Liver (tissue), 8 donors: ENCODE measurements at regions not wholly inside any gene's neighbourhood (a gene's known extent, or its start where the extent isn't known, plus 50 kb on each side); places are given as distances from the start of the nearest gene placed in this dataset.

ENCODE experiments used
- DNase-seq: peaks from one replicate; pipeline ENCODE4 v3.0.0-alpha.2; 2017; ENCODE audit warnings: low spot score
- H3K27ac ChIP-seq, 2 donors: one replicate each; pipeline ENCODE4 v1.7.0; 2013; ENCODE audit warnings: inconsistent platforms in 2 of 2, low read length in 2 of 2, control low read depth in 1 of 2, low read depth in 1 of 2, mild to moderate bottlenecking in 1 of 2
- H3K27me3 ChIP-seq, 4 donors: one replicate each; pipeline versions ENCODE4 v1.6.1 to v1.7.0; 2013; ENCODE audit warnings: low read length in 3 of 4, inconsistent platforms in 1 of 4, mild to moderate bottlenecking in 1 of 4, moderate library complexity in 1 of 4; ENCODE audit not compliant: control insufficient read depth in 4 of 4, insufficient read depth in 4 of 4
- H3K36me3 ChIP-seq, 4 donors: one replicate each; pipeline versions ENCODE4 v1.6.1 to v1.7.0; 2013; ENCODE audit warnings: low read length in 3 of 4, mild to moderate bottlenecking in 3 of 4, low read depth in 1 of 4, moderate library complexity in 1 of 4; ENCODE audit not compliant: control insufficient read depth in 4 of 4, insufficient read depth in 3 of 4
- H3K4me1 ChIP-seq, 4 donors: one replicate each; pipeline versions ENCODE4 v1.6.1 to v1.7.0; 2013; ENCODE audit warnings: low read length in 3 of 4, mild to moderate bottlenecking in 3 of 4, moderate library complexity in 1 of 4; ENCODE audit not compliant: control insufficient read depth in 4 of 4, insufficient read depth in 4 of 4
- H3K4me3 ChIP-seq, 3 donors: one replicate each; pipeline versions ENCODE4 v1.6.1 to v1.7.0; 2013; ENCODE audit warnings: low read length in 3 of 3, control low read depth in 1 of 3, low read depth in 1 of 3, mild to moderate bottlenecking in 1 of 3
- H3K9ac ChIP-seq, 2 donors: one replicate each; pipeline ENCODE4 v1.7.0; 2013; ENCODE audit warnings: low read length in 2 of 2, mild to moderate bottlenecking in 2 of 2, moderate library complexity in 2 of 2, control low read depth in 1 of 2, low read depth in 1 of 2
- H3K9me3 ChIP-seq, 4 donors: one replicate each; pipeline versions ENCODE4 v1.6.1 to v1.7.0; 2013; ENCODE audit warnings: low read length in 3 of 4; ENCODE audit not compliant: control insufficient read depth in 4 of 4
- ATF3 ChIP-seq: IDR thresholded peaks from 2 replicates; pipeline ENCODE4 v1.6.1; 2016; ENCODE audit warnings: antibody characterized with exemption
- CTCF ChIP-seq: fragments of 150-350 bp; IDR thresholded peaks from 2 replicates; pipeline ENCODE4 v1.5.1; 2017; ENCODE audit warnings: improper control_type of control experiment, low read depth, low read length; ENCODE audit not compliant: missing input control
- EGR1 ChIP-seq, 2 donors: IDR thresholded peaks; 2 replicates each; pipeline ENCODE4 v1.6.1; 2016 to 2018; ENCODE audit warnings: antibody characterized with exemption in 2 of 2, low read depth in 2 of 2
- FOXA1 ChIP-seq: IDR thresholded peaks from 2 replicates; pipeline ENCODE4 v1.6.1; 2016; ENCODE audit warnings: antibody characterized with exemption
- GABPA ChIP-seq, 2 donors: IDR thresholded peaks in 1 of 2; conservative IDR thresholded peaks in 1 of 2; 2 replicates each; pipeline ENCODE4 v1.6.1; 2016; ENCODE audit warnings: antibody characterized with exemption in 2 of 2, mild to moderate bottlenecking in 1 of 2, moderate library complexity in 1 of 2
- HNF4A ChIP-seq, 2 donors: conservative IDR thresholded peaks; 2 replicates each; pipeline ENCODE4 v1.6.1; 2016; ENCODE audit warnings: antibody characterized with exemption in 2 of 2, mild to moderate bottlenecking in 2 of 2
- HNF4G ChIP-seq: IDR thresholded peaks from 2 replicates; pipeline ENCODE4 v1.6.1; 2016; ENCODE audit warnings: antibody characterized with exemption
- JUND ChIP-seq, 2 donors: IDR thresholded peaks; 2 replicates each; pipeline ENCODE4 v1.6.1; 2016; ENCODE audit warnings: antibody characterized with exemption in 2 of 2
- MAX ChIP-seq: IDR thresholded peaks from 2 replicates; pipeline ENCODE4 v1.6.1; 2016; ENCODE audit warnings: antibody characterized with exemption
- RAD21 ChIP-seq, 2 donors: IDR thresholded peaks; 2 replicates each; pipeline ENCODE4 v1.6.1; 2016; ENCODE audit warnings: antibody characterized with exemption in 2 of 2, mild to moderate bottlenecking in 2 of 2
- REST ChIP-seq: IDR thresholded peaks from 2 replicates; pipeline ENCODE4 v1.6.1; 2016; ENCODE audit warnings: antibody characterized with exemption, mild to moderate bottlenecking
- RXRA ChIP-seq, 2 donors: IDR thresholded peaks; 2 replicates each; pipeline ENCODE4 v1.6.1; 2017 to 2018; ENCODE audit warnings: antibody characterized with exemption in 2 of 2, mild to moderate bottlenecking in 1 of 2
- SP1 ChIP-seq: IDR thresholded peaks from 2 replicates; pipeline ENCODE4 v1.6.1; 2018; ENCODE audit warnings: antibody characterized with exemption, mild to moderate bottlenecking
- TAF1 ChIP-seq: conservative IDR thresholded peaks from 2 replicates; pipeline ENCODE4 v1.6.1; 2016; ENCODE audit warnings: antibody characterized with exemption, mild to moderate bottlenecking
- YY1 ChIP-seq: IDR thresholded peaks from 2 replicates; pipeline ENCODE4 v1.6.1; 2016; ENCODE audit warnings: antibody characterized with exemption, mild to moderate bottlenecking
- WGBS: extraction: QIAGEN DNeasy Blood & Tissue Kit; methylation state at CpG from one replicate; pipeline ENCODE4 v1.1.7; 2013; 5-methylcytosine and 5-hydroxymethylcytosine counted together
- TF ChIP-seq, protein P1 (sequence below): IDR thresholded peaks from 2 replicates; pipeline ENCODE4 v1.6.1; 2016; ENCODE audit warnings: antibody characterized with exemption
- donor health status: healthy.
- donor health status: healthy.
- donor health status: healthy.
- donor health status: healthy.
- donor health status: healthy.

DNA sequence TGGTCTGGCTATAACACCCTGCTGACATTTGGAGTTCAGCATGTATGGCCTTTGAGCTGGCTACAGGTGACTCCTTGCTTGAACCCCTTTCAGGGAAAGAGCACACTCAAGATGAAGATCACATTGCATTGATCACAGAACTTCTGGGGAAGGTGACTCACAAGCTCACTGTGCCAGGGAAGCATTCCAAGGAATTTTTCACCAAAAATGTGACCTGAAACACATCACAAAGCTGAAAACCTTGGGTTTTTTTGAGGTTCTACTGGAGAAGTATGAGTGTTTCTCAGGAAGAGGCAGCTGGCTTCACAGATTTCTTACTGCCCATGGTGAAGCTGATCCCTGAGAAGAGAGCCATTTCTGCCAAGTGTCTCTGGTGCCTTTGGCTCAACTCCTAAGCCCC lies 879.0 kb downstream of the CBLN2 start:
- no peaks in the 10 kb centered on the region for H3K9me3 ChIP-seq
- H3K27ac ChIP-seq = no peak overlapping the region
- H3K4me3 ChIP-seq = no peak overlapping the region
- no peak overlapping the region for H3K9ac ChIP-seq
- H3K4me1 ChIP-seq = peaks cover 0 to 5% (median 0%) of the 10 kb centered on the region in 4 donors
- DNase-seq = no peak
- H3K36me3 ChIP-seq = no peaks in the 10 kb centered on the region
- H3K27me3 ChIP-seq = no peaks in the 10 kb centered on the region
- TF ChIP-seq JUND (IDR thresholded peaks at IDR 0.05) = no peak
- TF ChIP-seq YY1 = no peak
- TF ChIP-seq SP1 = no peak
- TF ChIP-seq TAF1 = no peak
- no peak for TF ChIP-seq MAX
- no peak for TF ChIP-seq HNF4G

GRCh38 chr18:71643822-71644221 lies 900.3 kb downstream of the CBLN2 start:
- H3K9me3 ChIP-seq = no peaks in the 10 kb centered on the region
- H3K27ac ChIP-seq = no peak overlapping the region
- DNase-seq = no peak
- WGBS = 89% methylated on average over 12 of the region's 12 CpGs
- no peak overlapping the region for H3K9ac ChIP-seq
- no peak for TF ChIP-seq FOXA1
- TF ChIP-seq JUND (IDR thresholded peaks at IDR 0.05) = no peak
- TF ChIP-seq REST = no peak
- TF ChIP-seq YY1 = no peak
- no peaks in the 10 kb centered on the region for H3K4me1 ChIP-seq
- no peaks in the 10 kb centered on the region for H3K27me3 ChIP-seq
- H3K4me3 ChIP-seq = no peak overlapping the region
- H3K36me3 ChIP-seq = no peaks in the 10 kb centered on the region

DNA sequence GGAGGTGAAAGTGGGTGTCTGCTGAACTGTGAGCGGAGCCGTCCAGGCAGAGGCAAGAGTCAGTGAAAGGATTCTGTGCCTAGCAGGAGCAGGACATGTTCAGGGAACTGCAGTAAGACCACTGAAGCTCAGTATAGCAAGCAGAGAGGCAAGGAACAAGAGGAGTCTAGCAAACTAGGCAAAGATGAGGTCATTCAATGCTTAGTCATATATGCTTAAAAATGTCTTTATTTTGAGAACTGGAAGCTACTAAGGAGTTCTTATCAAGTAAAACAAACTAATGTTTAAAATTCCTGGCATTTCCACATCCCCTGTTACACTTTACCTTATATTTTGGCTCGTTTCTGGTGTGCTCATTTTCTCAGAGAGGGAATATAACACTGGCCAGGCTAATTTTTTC lies 913.4 kb downstream of the CBLN2 start:
- Histone ChIP-seq H3K27ac (no peak overlapping the region), H3K9me3 (peaks cover 0 to 2% (median 0%) of the 10 kb centered on the region in 4 donors), H3K27me3 (no peaks in the 10 kb centered on the region), H3K4me1 (no peaks in the 10 kb centered on the region), H3K36me3 (no peaks in the 10 kb centered on the region), H3K9ac (no peak overlapping the region), H3K4me3 (no peak overlapping the region)
- 73% methylated on average over 3 of the region's 3 CpGs for WGBS
- TF ChIP-seq GABPA (IDR thresholded peaks at IDR 0.05 in 1 of 2, conservative IDR thresholded peaks at IDR 0.05 in 1 of 2) = no peak
- no peak for TF ChIP-seq TAF1
- no peak for TF ChIP-seq RAD21 (IDR thresholded peaks at IDR 0.05)
- TF ChIP-seq SP1 = no peak
- no peak for TF ChIP-seq CTCF
- no peak for TF ChIP-seq FOXA1
- no peak for TF ChIP-seq EGR1 (IDR thresholded peaks at IDR 0.05; ENCODE audit: low read depth in 2 of 2)
- no peak for TF ChIP-seq RXRA (IDR thresholded peaks at IDR 0.05)
- TF ChIP-seq, protein P1, sequence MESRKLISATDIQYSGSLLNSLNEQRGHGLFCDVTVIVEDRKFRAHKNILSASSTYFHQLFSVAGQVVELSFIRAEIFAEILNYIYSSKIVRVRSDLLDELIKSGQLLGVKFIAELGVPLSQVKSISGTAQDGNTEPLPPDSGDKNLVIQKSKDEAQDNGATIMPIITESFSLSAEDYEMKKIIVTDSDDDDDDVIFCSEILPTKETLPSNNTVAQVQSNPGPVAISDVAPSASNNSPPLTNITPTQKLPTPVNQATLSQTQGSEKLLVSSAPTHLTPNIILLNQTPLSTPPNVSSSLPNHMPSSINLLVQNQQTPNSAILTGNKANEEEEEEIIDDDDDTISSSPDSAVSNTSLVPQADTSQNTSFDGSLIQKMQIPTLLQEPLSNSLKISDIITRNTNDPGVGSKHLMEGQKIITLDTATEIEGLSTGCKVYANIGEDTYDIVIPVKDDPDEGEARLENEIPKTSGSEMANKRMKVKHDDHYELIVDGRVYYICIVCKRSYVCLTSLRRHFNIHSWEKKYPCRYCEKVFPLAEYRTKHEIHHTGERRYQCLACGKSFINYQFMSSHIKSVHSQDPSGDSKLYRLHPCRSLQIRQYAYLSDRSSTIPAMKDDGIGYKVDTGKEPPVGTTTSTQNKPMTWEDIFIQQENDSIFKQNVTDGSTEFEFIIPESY = no peak
- TF ChIP-seq MAX = no peak
- TF ChIP-seq YY1 = no peak
- no peak for TF ChIP-seq HNF4A (conservative IDR thresholded peaks at IDR 0.05)
- TF ChIP-seq ATF3 = no peak
- no peak for DNase-seq
